Endodermal cell (in vitro differentiated cells): ENCODE measurements at regions not wholly inside any gene's neighbourhood (a gene's known extent, or its start where the extent isn't known, plus 50 kb on each side); places are given as distances from the start of the nearest gene placed in this dataset.

Experiments
- DNase-seq: peaks from one replicate; pipeline ENCODE4 v3.0.0-alpha.2; 2017
- H3K27ac ChIP-seq: 2 replicates; pipeline ENCODE4 v1.5.1; 2013; ENCODE audit warnings: mild to moderate bottlenecking, low read depth, low read length, moderate library complexity
- H3K27me3 ChIP-seq: 2 replicates; pipeline ENCODE4 v1.6.1; 2013; ENCODE audit warnings: mild to moderate bottlenecking, low read length, moderate library complexity; ENCODE audit not compliant: insufficient read depth, control insufficient read depth, poor library complexity, severe bottlenecking
- H3K36me3 ChIP-seq: 2 replicates; pipeline ENCODE4 v1.7.0; 2013; ENCODE audit warnings: mild to moderate bottlenecking, low read length, moderate library complexity; ENCODE audit not compliant: control insufficient read depth, insufficient read depth
- H3K4me1 ChIP-seq: one replicate; pipeline ENCODE4 v1.7.0; 2013; ENCODE audit warnings: low read length; ENCODE audit not compliant: control insufficient read depth, insufficient read depth
- H3K4me3 ChIP-seq: 2 replicates; pipeline ENCODE4 v1.5.1; 2013; ENCODE audit warnings: mild to moderate bottlenecking, low read length, moderate library complexity
- H3K9ac ChIP-seq: 2 replicates; pipeline ENCODE4 v1.6.1; 2013; ENCODE audit warnings: mild to moderate bottlenecking, low read length, moderate library complexity; ENCODE audit not compliant: poor library complexity, severe bottlenecking; ENCODE audit errors: extremely low read depth
- H3K9me3 ChIP-seq: 2 replicates; pipeline ENCODE4 v1.6.1; 2013; ENCODE audit warnings: mild to moderate bottlenecking, low read length, moderate library complexity; ENCODE audit not compliant: control insufficient read depth
- H3K27ac Mint-ChIP-seq: 2 replicates; pipeline ENCODE4 v1.8.0; 2020; ENCODE audit warnings: mixed read lengths
- H3K27me3 Mint-ChIP-seq: 2 replicates; pipeline ENCODE4 v1.8.0; 2021; ENCODE audit warnings: mild to moderate bottlenecking, mixed read lengths; ENCODE audit not compliant: insufficient read depth
- H3K36me3 Mint-ChIP-seq: 2 replicates; pipeline ENCODE4 v1.8.0; 2020; ENCODE audit warnings: low read depth, mixed read lengths
- H3K4me1 Mint-ChIP-seq: 2 replicates; pipeline ENCODE4 v1.8.0; 2020; ENCODE audit warnings: mixed read lengths
- H3K4me3 Mint-ChIP-seq: 2 replicates; pipeline ENCODE4 v1.8.0; 2020; ENCODE audit warnings: mild to moderate bottlenecking, moderate library complexity, mixed read lengths
- H3K9me3 Mint-ChIP-seq: 2 replicates; pipeline ENCODE4 v1.8.0; 2020; ENCODE audit warnings: mild to moderate bottlenecking, mixed read lengths
- CTCF ChIP-seq: fragments of 200-600 bp; sonication (generic); conservative IDR thresholded peaks from 2 replicates; pipeline ENCODE4 v1.5.0; 2021; ENCODE audit warnings: antibody characterized with exemption, mild to moderate bottlenecking
- WGBS, 2 experiments: methylation state at CpG; one replicate each; pipeline versions ENCODE4 v1.1.5 to v1.1.7; 2013; ENCODE audit warnings: missing lambda C conversion rate in 2 of 2, mixed read lengths in 1 of 2; ENCODE audit not compliant: insufficient coverage in 1 of 2, insufficient read length in 1 of 2; 5-methylcytosine and 5-hydroxymethylcytosine counted together

- Mint-ChIP-seq H3K36me3 (no peaks in the 10 kb centered on the region), H3K4me3 (no peak overlapping the region), H3K27me3 (peaks cover 47% of the 10 kb centered on the region), H3K4me1 (peaks cover 6% of the 10 kb centered on the region), H3K27ac (no peak overlapping the region), H3K9me3 (peaks cover 1% of the 10 kb centered on the region)
- Histone ChIP-seq H3K9me3 (no peaks in the 10 kb centered on the region), H3K9ac (no peak overlapping the region), H3K36me3 (no peaks in the 10 kb centered on the region), H3K4me1 (no peaks in the 10 kb centered on the region), H3K27me3 (no peaks in the 10 kb centered on the region), H3K27ac (no peak overlapping the region), H3K4me3 (no peak overlapping the region)
- no peak for TF ChIP-seq CTCF
- 81 to 90% methylated on average over 5 to 8 of the region's 8 CpGs for WGBS, 2 experiments
- DNase-seq, result no peak
Measured at GRCh38 chr20:59547596-59547995, 56.7 kb upstream of the PHACTR3 start.
